GM18508 (cell line): ENCODE measurements at regions not wholly inside any gene's neighbourhood (a gene's known extent, or its start where the extent isn't known, plus 50 kb on each side); places are given as distances from the start of the nearest gene placed in this dataset.
"Not testable (repeated sequence)": the region's sequence is repeated elsewhere in the genome, so short reads cannot be mapped to it uniquely, and the experiment has no call there.

ENCODE experiments used
- ATAC-seq: cut with Tn5 transposase; IDR thresholded peaks from one replicate; pipeline ENCODE4 v1.9.1; 2021; ENCODE audit warnings: moderate number of reproducible peaks; ENCODE audit not compliant: insufficient read depth, unreplicated experiment

GRCh38 chr18:41113885-41114482, 841.0 kb upstream of the PIK3C3 start:
- no peak for ATAC-seq

- ATAC-seq: no peak
Measured at GRCh38 chr18:41099451-41099850, 855.6 kb upstream of the PIK3C3 start.

GRCh38 chr18:41096504-41096903, 858.5 kb upstream of the PIK3C3 start:
- ATAC-seq: no peak

- no peak for ATAC-seq
Measured at GRCh38 chr18:41077076-41077475, 878.0 kb upstream of the PIK3C3 start.

GRCh38 chr18:41075212-41075611, 879.8 kb upstream of the PIK3C3 start:
- no peak for ATAC-seq

- no peak for ATAC-seq
Measured at GRCh38 chr18:41073372-41073954, 881.6 kb upstream of the PIK3C3 start.

- no peak for ATAC-seq
Measured at GRCh38 chr18:41072946-41073345, 882.1 kb upstream of the PIK3C3 start.

- ATAC-seq: no peak
Measured at GRCh38 chr18:41071826-41072225, 883.2 kb upstream of the PIK3C3 start.

GRCh38 chr18:41069167-41069566, 885.9 kb upstream of the PIK3C3 start:
- no peak for ATAC-seq

GRCh38 chr18:41064916-41065315, 890.1 kb upstream of the PIK3C3 start:
- ATAC-seq: no peak

GRCh38 chr18:41060967-41061366, 894.1 kb upstream of the PIK3C3 start:
- no peak for ATAC-seq

GRCh38 chr18:41059126-41059415, 896.0 kb upstream of the PIK3C3 start:
- no peak for ATAC-seq

- ATAC-seq: no peak
Measured at GRCh38 chr18:41058351-41059125, 896.5 kb upstream of the PIK3C3 start.

- no peak for ATAC-seq
Measured at GRCh38 chr18:41052625-41053024, 902.4 kb upstream of the PIK3C3 start.

- not testable (repeated sequence) for ATAC-seq
Measured at GRCh38 chr18:41046250-41046649, 908.8 kb upstream of the PIK3C3 start.

GRCh38 chr18:41043876-41044275, 911.2 kb upstream of the PIK3C3 start:
- ATAC-seq: no peak

- ATAC-seq: no peak
Measured at GRCh38 chr18:41042866-41043265, 912.2 kb upstream of the PIK3C3 start.

- ATAC-seq: no peak
Measured at GRCh38 chr18:41038071-41038470, 917.0 kb upstream of the PIK3C3 start.

- no peak for ATAC-seq
Measured at GRCh38 chr18:41036346-41036745, 918.7 kb upstream of the PIK3C3 start.

GRCh38 chr18:41034413-41034812, 920.6 kb upstream of the PIK3C3 start:
- no peak for ATAC-seq

GRCh38 chr18:41025666-41026065, 929.4 kb upstream of the PIK3C3 start:
- no peak for ATAC-seq

GRCh38 chr18:41024792-41025191, 930.2 kb upstream of the PIK3C3 start:
- no peak for ATAC-seq
